ENCODE measurements at regions not wholly inside any gene's neighbourhood (a gene's known extent, or its start where the extent isn't known, plus 50 kb on each side); places are given as distances from the start of the nearest gene placed in this dataset.

DNA sequence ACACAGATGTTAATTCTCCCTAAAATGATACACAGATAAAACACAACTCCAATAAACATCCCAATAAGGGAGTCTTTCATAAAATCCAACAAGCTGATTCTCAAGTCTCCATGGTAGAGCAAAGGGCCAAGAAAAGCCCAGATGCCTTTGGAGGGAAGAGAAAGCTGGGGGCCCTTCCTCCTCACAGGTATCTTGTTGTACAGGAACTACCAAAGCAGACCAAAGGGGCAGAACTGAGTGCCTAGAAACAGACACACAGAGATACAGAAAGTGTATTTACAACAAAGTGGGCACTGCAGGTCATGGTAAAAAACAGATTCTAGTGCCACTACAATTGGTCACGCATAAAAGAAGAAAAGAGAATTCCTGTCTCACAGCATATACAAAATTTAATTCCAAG lies 87.2 kb upstream of the NSMCE3 start:
- DNase-seq = no peak

DNA sequence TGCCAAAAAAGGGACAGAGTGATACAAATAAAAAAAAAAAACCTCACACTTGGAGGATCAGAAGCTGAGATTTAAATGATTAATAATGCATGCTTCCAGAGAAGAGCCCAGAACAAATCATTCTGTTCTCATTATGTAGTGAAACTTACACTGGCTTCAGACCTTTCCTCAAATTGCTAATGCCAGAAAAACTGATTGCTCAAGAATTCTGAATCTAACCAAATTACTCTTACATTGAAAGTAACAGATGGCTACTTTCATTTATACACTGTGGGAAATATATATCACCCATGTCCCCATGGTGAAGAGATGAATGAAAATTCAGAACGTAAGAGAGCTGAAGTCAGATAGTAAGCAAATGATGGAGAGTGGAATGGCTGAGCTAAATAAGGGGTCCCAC lies 85.9 kb upstream of the NSMCE3 start:
- DNase-seq = no peak

DNA sequence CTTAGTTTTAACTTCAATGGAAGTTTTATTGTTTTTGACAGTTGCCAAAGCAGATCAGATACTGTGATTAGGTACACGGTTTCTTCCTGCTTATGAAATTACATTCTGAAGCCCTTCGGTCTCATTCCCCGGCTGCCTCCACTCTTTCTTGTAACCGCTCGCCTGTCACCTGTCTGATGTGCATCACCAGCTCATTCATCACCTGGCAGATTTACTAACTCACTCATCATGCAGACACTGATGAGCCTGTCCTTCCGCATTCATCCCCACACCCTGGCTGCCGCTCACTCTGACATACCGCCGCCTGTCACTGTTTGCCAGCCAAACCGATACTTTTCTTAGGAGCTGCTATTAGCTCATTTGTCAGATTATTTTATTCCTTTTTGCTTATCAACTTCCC lies 82.8 kb upstream of the NSMCE3 start:
- DNase-seq = peak in 1 of 2 experiments; percentile 17

DNA sequence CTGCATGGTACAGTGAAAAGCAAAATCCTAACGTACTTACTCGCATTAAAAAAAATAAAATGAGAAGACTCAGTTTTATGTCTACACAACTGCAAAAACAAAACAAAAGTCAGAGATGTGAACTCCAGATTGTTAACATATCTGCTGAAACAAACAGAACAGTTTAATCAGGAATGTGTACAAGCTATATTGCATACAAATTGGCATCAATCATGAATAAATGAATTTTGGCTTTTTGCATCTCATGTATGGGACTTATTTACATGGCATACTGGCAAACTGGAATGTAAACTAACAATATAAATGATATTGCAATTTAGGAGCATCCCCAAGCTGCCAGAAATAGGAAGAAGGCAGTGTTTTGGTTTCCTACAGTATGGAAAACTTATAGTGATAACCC lies 79.6 kb upstream of the NSMCE3 start:
- no peak for DNase-seq

DNA sequence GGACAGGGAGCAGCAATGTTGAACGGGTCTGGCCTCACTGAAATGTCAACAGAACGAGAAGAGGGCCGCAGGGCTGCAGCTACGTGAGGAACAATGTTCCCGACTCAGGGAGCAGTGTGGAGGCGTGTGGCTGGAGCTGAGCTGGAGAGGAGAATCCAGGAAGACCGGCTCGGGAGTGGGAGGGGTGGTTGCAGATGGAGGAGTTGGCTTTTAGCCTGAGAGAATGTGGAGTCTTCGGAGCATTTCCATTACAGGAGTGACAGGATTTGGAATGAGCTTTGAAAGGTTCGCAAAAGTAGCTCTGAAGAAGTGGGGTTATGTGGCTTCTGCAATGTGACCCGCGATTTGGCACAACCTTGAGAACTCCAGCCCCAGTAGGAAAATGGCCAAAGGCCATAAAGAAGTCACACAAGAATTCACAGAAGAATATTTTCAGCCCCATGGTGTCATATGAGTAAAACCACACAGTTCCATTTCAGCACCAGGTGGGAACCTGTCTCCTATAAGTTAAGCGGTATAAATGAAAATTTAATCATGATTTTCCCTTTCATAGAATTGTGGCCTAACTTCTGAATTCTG lies 78.8 kb upstream of the NSMCE3 start:
- DNase-seq = no peak

DNA sequence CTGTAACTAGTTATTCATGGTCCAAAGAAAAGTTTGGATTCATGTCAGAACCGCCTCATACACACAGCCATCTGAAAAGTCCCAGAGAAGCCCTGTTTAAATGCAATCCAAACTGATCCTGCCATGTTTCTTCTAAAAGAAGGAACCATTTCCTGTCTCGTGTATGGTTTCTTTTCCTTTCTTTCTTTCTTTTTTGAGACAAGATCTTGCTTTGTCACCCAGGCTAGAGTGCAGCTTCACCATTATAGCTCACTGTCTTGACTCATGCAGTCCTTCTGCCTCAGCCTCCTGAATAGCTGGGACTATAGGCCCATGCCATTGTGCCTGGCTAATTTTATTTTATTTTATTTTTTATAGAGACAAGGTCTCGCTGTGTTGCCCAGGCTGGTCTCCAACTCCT lies 77.4 kb upstream of the NSMCE3 start:
- DNase-seq = no peak

DNA sequence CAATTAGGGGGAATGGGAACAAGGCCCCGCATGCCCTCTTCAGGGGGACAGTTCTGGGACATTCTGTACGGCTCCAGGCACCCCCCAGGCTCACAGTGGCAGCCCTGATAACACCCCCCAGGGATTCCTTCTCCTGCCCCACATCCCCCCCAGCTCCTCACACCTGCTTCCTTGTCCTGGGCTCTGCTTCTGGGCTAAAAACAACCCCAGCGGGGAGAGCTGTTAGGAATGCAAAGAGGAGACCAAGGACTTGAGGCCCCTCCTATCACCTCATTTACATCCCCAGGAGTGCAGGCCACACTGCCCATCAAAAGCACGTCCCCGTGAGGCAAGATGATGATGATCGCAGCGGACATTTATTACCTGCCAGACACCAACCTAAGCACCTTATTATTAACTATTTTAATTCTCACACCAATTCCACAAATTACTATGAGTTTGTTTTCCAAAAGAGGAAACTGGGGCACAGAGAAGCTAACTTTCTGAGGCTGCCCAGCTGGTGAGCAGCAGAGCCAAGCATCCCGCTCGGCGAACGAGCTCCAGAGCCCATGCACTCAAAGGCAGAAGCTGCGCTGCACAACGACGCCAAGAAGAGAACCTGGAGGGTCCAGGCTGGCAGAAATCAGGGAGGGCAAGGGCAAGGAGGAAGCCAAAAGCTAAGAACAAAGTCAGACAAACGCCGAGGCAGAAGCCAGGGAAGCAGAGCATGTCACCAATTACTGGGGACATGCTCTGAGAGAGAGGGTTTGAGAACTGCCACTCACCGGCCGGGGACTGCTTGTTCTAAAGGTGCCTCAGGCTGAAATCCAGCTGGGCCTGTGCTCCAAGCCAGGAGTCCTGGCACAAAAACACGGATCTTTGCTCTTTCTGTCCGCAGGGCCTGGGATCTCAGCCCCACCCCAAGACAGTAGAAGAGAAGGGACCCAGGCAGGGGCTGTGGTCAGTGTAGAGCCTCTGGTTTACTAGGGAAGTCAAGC lies 76.2 kb upstream of the NSMCE3 start:
- DNase-seq = no peak

DNA sequence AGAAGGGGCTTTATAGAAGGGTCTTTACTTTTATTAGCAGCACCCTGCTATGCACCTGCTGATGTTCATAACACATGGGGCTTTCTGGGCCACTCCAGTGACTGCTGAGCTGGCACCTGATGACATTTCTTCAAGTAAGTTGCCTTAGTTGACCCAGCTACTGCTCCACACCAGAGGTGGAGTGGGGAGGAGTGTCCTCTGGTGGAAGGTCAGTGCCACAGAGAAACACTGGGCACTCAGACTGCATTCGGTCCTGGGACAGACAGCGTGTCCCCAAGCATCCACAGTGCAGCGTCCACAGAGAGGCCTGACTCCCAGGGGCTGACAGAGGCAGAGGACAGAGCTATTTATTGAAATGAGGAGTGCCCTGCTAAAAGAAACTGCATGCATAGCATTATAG lies 74.9 kb upstream of the NSMCE3 start:
- no peak for DNase-seq

DNA sequence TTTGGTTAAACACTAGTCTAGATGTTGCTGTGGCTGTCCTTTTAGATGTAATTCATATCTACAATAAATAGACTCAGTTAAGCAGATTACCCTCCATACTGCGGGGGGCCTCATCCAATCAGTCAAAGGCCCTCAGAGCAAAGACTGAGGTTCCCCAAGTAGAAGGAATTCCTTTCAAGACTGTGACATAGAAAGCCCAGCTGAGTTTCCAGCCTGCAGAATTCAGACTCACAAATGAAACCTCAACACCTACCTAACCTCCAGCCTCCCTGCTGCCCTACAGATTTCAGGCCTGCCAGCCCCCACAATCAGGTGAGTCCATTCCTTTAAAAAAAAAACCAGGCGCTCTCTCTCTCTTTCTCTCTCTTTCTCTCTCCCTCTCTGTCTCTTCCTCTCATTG lies 73.6 kb upstream of the NSMCE3 start:
- no peak for DNase-seq

DNA sequence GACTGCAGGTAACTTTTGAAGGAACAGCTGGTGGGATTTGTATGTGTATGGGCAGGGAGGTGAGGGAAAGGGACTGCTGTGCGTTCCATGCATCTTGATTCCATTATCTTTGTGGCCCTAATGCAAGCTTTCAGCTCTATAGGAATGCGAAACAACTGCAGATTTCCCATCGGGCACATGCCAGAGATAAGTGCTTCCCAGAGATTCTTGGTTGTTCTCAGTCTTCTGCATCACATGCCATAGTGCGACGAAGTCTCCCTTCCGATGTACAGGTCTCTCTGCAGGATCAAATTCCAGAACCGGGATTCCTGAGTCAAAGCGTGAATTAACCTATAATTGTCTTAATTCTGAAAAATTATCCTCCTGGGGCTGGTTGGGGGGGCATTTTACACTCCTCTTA lies 72.6 kb upstream of the NSMCE3 start:
- no peak for DNase-seq

DNA sequence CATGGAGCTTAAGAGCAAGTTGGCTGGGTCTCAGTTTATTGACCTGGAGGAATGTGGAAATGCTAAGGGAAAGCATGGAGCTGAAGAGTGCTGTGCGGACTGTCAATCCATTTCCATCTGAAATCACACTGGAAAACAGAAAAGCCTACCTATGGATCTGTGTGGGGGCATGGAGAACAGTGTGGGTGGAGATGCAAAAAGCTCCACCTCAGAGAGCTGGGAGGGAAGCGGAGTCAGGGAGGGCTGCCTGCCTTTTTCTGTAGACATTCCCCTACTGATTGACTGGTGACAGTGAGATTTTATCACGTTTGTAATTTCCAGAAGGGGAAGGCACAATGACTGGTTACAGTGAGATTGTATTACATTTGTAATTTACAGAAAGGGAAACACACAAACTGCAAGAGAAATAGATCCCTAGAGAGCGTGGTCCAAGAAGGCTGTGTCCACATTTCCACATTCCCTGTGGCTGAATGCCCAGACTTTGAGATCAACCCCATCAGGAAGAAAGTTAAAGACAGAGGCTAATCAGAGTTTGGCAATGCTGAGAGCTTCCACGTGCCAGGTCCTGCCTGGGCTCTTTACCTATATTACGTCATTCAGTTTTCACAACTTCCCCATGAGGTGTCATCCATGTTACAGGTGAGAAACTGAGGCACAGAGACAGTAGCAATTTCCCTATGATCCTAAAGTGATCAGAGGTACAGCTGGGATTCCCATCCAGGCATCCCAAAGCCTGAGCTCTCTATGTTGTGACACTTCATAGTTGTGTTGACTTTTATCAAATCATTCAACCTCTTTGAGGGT lies 67.7 kb upstream of the NSMCE3 start:
- DNase-seq = no peak

DNA sequence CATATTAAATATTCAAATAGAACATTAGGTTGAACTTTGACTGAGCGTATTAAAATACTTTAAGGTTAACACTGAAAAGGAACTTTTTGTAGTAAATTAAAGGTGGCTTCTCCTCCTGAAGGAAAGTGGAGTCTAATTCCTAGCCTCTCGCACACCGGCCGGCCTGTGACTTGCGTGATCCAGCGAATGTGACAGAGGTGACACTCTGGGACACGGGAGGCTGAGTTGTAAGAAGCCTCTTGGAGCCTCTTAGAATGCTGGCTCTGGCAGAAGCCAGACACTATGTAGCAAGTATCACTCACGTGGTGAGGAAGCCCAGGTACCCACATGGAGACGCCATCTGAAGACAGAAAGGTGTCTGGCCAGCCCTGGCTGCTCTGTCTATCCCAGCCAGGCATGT lies 64.9 kb upstream of the NSMCE3 start:
- DNase-seq = no peak

DNA sequence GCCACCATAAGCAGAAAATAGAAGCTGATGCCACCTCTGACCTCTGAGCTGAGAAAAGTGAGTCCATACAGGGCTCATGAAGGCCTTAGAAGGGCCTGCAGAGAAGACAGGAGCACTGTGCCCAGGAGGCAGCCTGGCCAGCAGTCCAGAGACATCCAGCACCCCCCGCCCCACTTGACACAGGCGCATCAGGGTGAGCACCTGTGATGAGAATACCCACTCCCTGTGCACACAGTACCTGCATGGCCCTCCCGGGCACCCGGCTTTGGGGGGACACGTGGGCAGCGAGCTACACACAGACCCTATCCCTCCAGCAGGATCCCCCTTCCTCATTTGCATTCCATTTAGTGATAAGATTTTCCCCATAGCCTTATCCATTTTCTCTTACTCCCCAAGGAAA lies 63.6 kb upstream of the NSMCE3 start:
- no peak for DNase-seq

DNA sequence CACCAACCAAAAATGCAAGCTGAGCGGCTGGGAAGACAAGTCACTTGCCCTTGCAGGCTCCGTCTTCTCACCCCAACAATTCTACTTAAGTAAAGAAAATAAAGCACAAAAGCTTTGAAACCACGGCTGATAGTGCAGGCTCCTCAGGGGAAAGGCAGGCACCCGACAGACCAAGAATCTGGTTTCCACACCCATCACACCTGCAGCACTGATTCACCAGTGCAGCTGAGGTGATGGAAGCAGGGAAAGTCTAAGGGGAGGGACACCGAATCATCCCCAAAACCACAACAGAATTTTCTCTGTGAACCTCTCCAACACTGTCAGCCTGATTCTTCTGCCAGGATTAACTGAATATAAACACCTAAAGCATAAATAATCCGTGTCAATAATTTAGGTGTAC lies 62.0 kb upstream of the NSMCE3 start:
- no peak for DNase-seq

DNA sequence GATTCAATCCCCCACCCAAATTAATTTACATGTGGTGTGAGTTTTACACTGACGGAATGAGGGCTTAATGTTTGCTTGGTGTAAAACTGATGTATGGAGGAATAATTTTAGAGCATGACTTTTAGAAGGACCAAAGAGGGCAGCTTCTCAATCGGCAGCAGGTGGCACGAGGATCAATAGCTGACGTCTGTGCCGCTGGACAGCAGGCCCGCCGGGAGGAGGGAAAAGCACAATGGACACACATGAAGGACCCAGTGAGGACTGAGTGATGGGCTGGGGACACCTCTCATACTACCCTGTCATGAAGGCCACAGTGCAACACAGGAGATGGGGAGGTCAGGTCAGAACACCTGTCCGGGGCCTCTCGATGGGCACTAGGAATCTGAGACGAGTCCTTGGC lies 61.4 kb upstream of the NSMCE3 start:
- DNase-seq = no peak

DNA sequence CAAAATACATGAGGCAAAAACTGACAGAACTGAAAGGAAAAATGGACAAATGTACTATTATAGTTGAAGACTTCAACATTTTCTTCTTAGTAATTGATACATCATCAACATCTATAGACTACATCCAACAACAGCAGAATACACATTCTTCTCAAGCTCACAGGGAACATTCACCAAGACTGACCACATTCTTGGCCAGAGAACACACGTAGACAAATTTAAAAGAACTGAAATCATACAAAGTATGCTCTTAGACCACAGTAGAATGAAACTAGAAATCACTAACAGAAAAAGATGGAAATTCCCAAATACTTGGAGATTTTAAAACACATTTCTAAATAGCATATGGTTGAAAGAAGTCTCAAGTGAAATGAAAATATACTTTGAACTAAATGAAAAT lies 55.1 kb upstream of the NSMCE3 start:
- no peak for DNase-seq

DNA sequence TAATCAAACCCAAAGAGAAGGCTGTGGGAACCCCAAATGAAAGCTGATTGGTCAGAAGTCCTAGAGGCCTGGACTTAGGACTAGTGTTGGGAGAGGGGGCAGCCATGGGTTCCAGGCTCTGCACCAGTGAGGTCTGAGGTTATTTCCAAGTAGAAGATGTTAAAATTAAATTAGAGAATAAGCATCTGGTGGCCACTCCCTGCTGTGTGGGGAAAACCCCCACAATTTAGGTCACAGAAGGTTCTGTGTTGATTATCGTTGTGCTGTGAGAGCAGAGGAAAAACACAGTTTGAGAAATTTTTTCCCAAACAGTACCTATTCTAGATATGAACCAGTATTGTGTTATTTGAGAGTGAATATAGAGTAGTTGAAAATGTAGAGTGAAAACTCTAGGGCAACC lies 53.9 kb upstream of the NSMCE3 start:
- no peak for DNase-seq

DNA sequence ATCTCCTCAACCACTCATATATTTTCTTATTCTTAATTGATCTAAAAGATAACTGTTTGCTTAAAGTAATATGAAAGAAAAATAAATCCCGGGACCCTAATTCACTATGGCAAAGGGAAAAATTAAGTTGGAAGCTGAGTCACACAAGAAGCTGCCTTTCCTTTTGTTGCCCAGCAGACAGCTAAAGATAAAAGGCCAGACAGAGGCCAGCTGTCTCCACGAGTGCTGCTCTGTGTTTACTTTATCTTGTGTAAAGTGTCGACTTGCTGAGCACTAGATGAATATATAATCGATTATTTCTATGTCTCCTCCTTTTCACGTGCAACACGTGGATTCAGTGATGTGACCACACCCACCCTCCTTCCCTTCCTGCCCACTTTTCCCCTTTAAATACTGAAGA lies 52.8 kb upstream of the NSMCE3 start:
- DNase-seq = no peak

DNA sequence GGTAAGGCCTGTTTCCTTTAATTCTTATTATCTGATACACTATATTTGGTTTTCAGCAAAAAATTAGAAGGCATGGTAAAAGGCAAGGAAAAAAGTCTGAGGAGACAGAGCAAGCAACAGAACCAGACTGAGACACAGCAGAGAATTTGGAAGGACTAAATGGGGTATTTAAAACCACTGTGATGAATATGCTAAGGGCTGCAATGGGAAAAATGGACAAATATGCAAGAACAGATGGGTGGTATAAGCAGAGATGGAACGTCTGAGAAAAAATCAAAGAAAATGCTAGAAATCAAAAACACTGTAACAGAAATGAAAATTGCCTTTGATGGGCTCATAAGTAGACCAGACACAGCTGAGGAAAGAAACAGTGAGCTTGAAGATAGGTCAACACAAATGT lies 50.8 kb upstream of the NSMCE3 start:
- DNase-seq = no peak

DNA sequence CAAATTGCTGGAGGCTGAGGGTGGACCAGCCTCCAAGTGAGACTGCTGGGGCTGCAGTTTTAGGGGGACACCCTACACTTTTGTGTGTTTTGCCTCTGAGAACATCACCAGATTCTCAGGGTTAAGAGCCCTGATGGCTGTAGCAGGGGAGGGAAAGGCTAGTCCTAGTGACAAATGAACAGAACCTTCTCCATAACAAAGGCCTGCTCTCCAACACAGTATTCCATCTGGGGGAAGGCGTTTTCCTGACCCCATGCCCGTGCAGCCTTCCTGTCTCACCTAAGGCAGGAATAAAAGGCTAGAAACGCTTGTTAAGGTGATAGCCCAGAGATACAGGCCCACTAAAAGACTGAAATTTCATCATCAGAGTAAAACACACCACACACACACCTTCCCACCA lies 50.2 kb upstream of the NSMCE3 start:
- DNase-seq = no peak

Data from NCI-H526 (cell line).